ENCODE measurements at regions not wholly inside any gene's neighbourhood (a gene's known extent, or its start where the extent isn't known, plus 50 kb on each side); places are given as distances from the start of the nearest gene placed in this dataset.

- TF ChIP-seq NCOR1 (IDR thresholded peaks at IDR 0.05) (no peak), EGR1 (conservative IDR thresholded peaks at IDR 0.05) (no peak)
Measured at GRCh38 chr4:130825284-130825683, 1729.3 kb downstream of the C4orf33 start (continued).

GRCh38 chr4:130850019-130850524, 1754.1 kb downstream of the C4orf33 start:
- Histone ChIP-seq H3K9ac (ENCODE audit: insufficient read depth in 1 of 2, low read depth in 2 of 2, low read length in 2 of 2) (no peak overlapping the region), H3K79me2 (ENCODE audit: control insufficient read depth, insufficient read depth, low read length) (no peaks in the 10 kb centered on the region), H3K4me3 (no peak overlapping the region), H3K4me1 (replicated peaks in 1 of 2; ENCODE audit: control insufficient read depth in 2 of 2, insufficient read depth in 2 of 2, low read length in 2 of 2) (no peaks in the 10 kb centered on the region), H3K9me1 (ENCODE audit: control insufficient read depth, insufficient read depth, low read length) (no peaks in the 10 kb centered on the region), H3K4me2 (ENCODE audit: insufficient read depth, low read length) (no peak overlapping the region), H3K9me3 (replicated peaks; ENCODE audit: control insufficient read depth, insufficient read depth, low read depth, low read length) (no peaks in the 10 kb centered on the region), H3K27me3 (ENCODE audit: control insufficient read depth in 2 of 2, insufficient read depth in 2 of 2, low read length in 2 of 2) (no peaks in the 10 kb centered on the region), H3K27ac (ENCODE audit: extremely low read depth, low read depth, low read length) (no peak overlapping the region), H3K36me3 (ENCODE audit: control insufficient read depth, insufficient read depth, low read length) (no peaks in the 10 kb centered on the region), H4K20me1 (replicated peaks; ENCODE audit: control insufficient read depth, insufficient read depth, low read length) (no peaks in the 10 kb centered on the region), H2AFZ (ENCODE audit: low read depth, low read length) (no peak overlapping the region)
- ChIA-PET POLR2A (no interaction called here), CTCF (ENCODE audit: low intra/inter-chr PET ratio) (no interaction called here)
- BruUV-seq (replicated peaks), result no TSS peak
- no peak for DNase-seq (ENCODE audit: extremely low read depth in 1 of 4, low spot score in 3 of 4)
- 0% methylated on average over 5 of the region's 5 CpGs for WGBS (ENCODE audit: insufficient coverage, low coverage, missing lambda C conversion rate)
- FAIRE-seq, result no peak
- in situ Hi-C loops (cut with MboI), result no loop called here
- no peak for ATAC-seq
- intact Hi-C loops (cut with micrococcal nuclease), result no loop called here
- TF ChIP-seq KAT8 (IDR thresholded peaks at IDR 0.05; ENCODE audit: low read depth) (no peak), ARID3A (IDR thresholded peaks at IDR 0.05; ENCODE audit: borderline replicate concordance, low read depth, low read length) (no peak), E2F4 (CRISPR knock-in tag; IDR thresholded peaks at IDR 0.05; ENCODE audit: low read depth) (no peak), RFX7 (CRISPR knock-in tag; IDR thresholded peaks at IDR 0.05) (no peak), ZNF384 (IDR thresholded peaks at IDR 0.05; ENCODE audit: low read depth, low read length) (no peak), SMARCC2 (IDR thresholded peaks at IDR 0.05; ENCODE audit: low read depth) (no peak), ZNF586 (CRISPR knock-in tag; conservative IDR thresholded peaks at IDR 0.05) (no peak), THAP12 (CRISPR knock-in tag; IDR thresholded peaks at IDR 0.05) (no peak), TAL1 (IDR thresholded peaks at IDR 0.05) (no peak), EZH2 (IDR thresholded peaks at IDR 0.05; ENCODE audit: borderline replicate concordance, low read depth, low read length) (no peak), HIVEP1 (CRISPR knock-in tag; IDR thresholded peaks at IDR 0.05) (no peak), YBX1 (IDR thresholded peaks at IDR 0.05) (no peak), ZNF695 (CRISPR knock-in tag; IDR thresholded peaks at IDR 0.05) (no peak)
